GM12878 (cell line): ENCODE measurements at regions not wholly inside any gene's neighbourhood (a gene's known extent, or its start where the extent isn't known, plus 50 kb on each side); places are given as distances from the start of the nearest gene placed in this dataset.

Source experiments
- ATAC-seq: fragments of 200-7000 bp; cut with Tn5 transposase; 3 replicates; pipeline ENCODE4 v1.9.1; 2020; ENCODE audit warnings: mild to moderate bottlenecking, moderate library complexity
- BruUV-seq: library from RNA; stranded (reverse); fragments of 400-500 nt; replicated peaks from 2 replicates; lab custom pipeline; 2021; lab: Mats Ljungman, UMichigan
- CTCF ChIA-PET: fragments of 300-600 bp; sonication (Branson Sonifier 250); formaldehyde crosslinking; extraction: SDS; loops from one replicate; lab custom pipeline; 2021; ENCODE audit warnings: inconsistent platforms; lab: Yijun Ruan, JAX
- POLR2A ChIA-PET: fragments of 350-600 bp; formaldehyde crosslinking; extraction: SDS; loops from one replicate; lab custom pipeline; 2021; ENCODE audit warnings: inconsistent platforms; lab: Charles Lee
- RAD21 ChIA-PET: fragments of 300-600 bp; sonication (Branson Sonifier 250); formaldehyde crosslinking; loops from one replicate; lab custom pipeline; 2023; ENCODE audit warnings: antibody characterized with exemption; ENCODE audit not compliant: unreplicated experiment; lab: Charles Lee
- SMC1A ChIA-PET: fragments of 300-600 bp; sonication (Branson Sonifier 250); formaldehyde crosslinking; loops from one replicate; lab custom pipeline; 2023; ENCODE audit not compliant: unreplicated experiment, uncharacterized antibody; lab: Charles Lee
- DNase-seq: peaks from one replicate; pipeline ENCODE4 v3.0.0-alpha.2; 2011; ENCODE audit warnings: low read depth, low spot score
- FAIRE-seq: peaks from 3 replicates; lab custom pipeline; 2011; peaks lifted over from hg19 to GRCh38; lab: Jason Lieb, UNC
- H2AFZ ChIP-seq: 2 replicates; pipeline ENCODE4 v1.6.0; 2011; ENCODE audit warnings: low read depth, low read length, control low read depth; ENCODE audit not compliant: control insufficient read depth
- H3K27ac ChIP-seq: 2 replicates; pipeline ENCODE4 v1.5.1; 2011; ENCODE audit warnings: control low read depth; ENCODE audit not compliant: control insufficient read depth, insufficient read depth
- H3K27me3 ChIP-seq, 2 experiments: replicated peaks in 1 of 2; 2 replicates each; pipeline versions ENCODE4 v1.6.0 to v1.6.1; 2011; ENCODE audit warnings: low read length in 1 of 2; ENCODE audit not compliant: control insufficient read depth in 2 of 2, insufficient read depth in 2 of 2
- H3K36me3 ChIP-seq, 2 experiments: 2 replicates each; pipeline ENCODE4 v1.5.1; 2011; ENCODE audit warnings: low read length in 1 of 2; ENCODE audit not compliant: control insufficient read depth in 2 of 2, insufficient read depth in 2 of 2
- H3K4me1 ChIP-seq: 2 replicates; pipeline ENCODE4 v1.6.1; 2011; ENCODE audit warnings: mild to moderate bottlenecking, low read length, moderate library complexity, mixed read lengths; ENCODE audit not compliant: control insufficient read depth, insufficient read depth
- H3K4me2 ChIP-seq: 2 replicates; pipeline ENCODE4 v1.6.0; 2011; ENCODE audit warnings: control low read depth; ENCODE audit not compliant: control insufficient read depth, insufficient read depth
- H3K4me3 ChIP-seq: fragments of 200-600 bp; sonication (generic); 2 replicates; pipeline ENCODE4 v1.5.1; 2016
- H3K79me2 ChIP-seq: 2 replicates; pipeline ENCODE4 v1.6.0; 2011; ENCODE audit warnings: low read length; ENCODE audit not compliant: control insufficient read depth, insufficient read depth
- H3K9ac ChIP-seq: 2 replicates; pipeline ENCODE4 v1.8.0; 2011; ENCODE audit warnings: low read length, control low read depth, mixed read lengths; ENCODE audit not compliant: control insufficient read depth, insufficient read depth
- H3K9me3 ChIP-seq: replicated peaks from 3 replicates; pipeline ENCODE4 v1.5.1; 2011; ENCODE audit warnings: mild to moderate bottlenecking, low read length; ENCODE audit not compliant: control insufficient read depth, insufficient read depth
- H4K20me1 ChIP-seq: 2 replicates; pipeline ENCODE4 v1.6.0; 2011; ENCODE audit not compliant: control insufficient read depth, insufficient read depth
- ASH2L ChIP-seq: fragments of 300-600, 200-600 bp; sonication (generic); IDR thresholded peaks from 2 replicates; pipeline ENCODE4 v1.6.1; 2017; ENCODE audit warnings: low read depth, mild to moderate bottlenecking, borderline replicate concordance
- BACH1 ChIP-seq: fragments of 450-650 bp; IDR thresholded peaks from 2 replicates; pipeline ENCODE4 v1.6.1; 2017; ENCODE audit warnings: mild to moderate bottlenecking, borderline replicate concordance
- BHLHE40 ChIP-seq, 2 experiments: fragments of 450-650 bp in 1 of 2; IDR thresholded peaks; 2 replicates each; pipeline ENCODE4 v1.6.1; 2011 to 2017; ENCODE audit warnings: low read depth in 2 of 2, borderline replicate concordance in 1 of 2, improper control_type of control experiment in 1 of 2, low read length in 1 of 2, mild to moderate bottlenecking in 1 of 2
- CBX3 ChIP-seq: fragments of 200-600 bp; sonication (generic); IDR thresholded peaks from 2 replicates; pipeline ENCODE4 v1.6.1; 2016; ENCODE audit warnings: low read depth, borderline replicate concordance
- GATAD2B ChIP-seq: fragments of 450-650 bp; conservative IDR thresholded peaks from 2 replicates; pipeline ENCODE4 v1.6.1; 2017; ENCODE audit warnings: low read depth, mild to moderate bottlenecking, moderate library complexity
- HDGF ChIP-seq: fragments of 450-650 bp; IDR thresholded peaks from 2 replicates; pipeline ENCODE4 v1.6.1; 2016; ENCODE audit warnings: antibody characterized with exemption
- NR2C1 ChIP-seq: fragments of 450-650 bp; IDR thresholded peaks from 2 replicates; pipeline ENCODE4 v1.6.1; 2017; ENCODE audit warnings: antibody characterized with exemption, mild to moderate bottlenecking, moderate library complexity
- NRF1 ChIP-seq: conservative IDR thresholded peaks from 2 replicates; pipeline ENCODE4 v1.6.1; 2011; ENCODE audit warnings: mild to moderate bottlenecking, low read depth, low read length, improper control_type of control experiment
- PAX5 ChIP-seq: IDR thresholded peaks from 2 replicates; pipeline ENCODE4 v1.6.1; 2011; ENCODE audit warnings: low read depth, low read length, borderline replicate concordance
- SKIL ChIP-seq: fragments of 450-650 bp; IDR thresholded peaks from 2 replicates; pipeline ENCODE4 v1.6.1; 2017; ENCODE audit warnings: mild to moderate bottlenecking, low read depth, inconsistent platforms; ENCODE audit not compliant: poor library complexity, severe bottlenecking
- SMC3 ChIP-seq: IDR thresholded peaks from 2 replicates; pipeline ENCODE4 v1.6.1; 2011; ENCODE audit warnings: low read length, improper control_type of control experiment, borderline replicate concordance
- USF2 ChIP-seq: IDR thresholded peaks from 2 replicates; pipeline ENCODE4 v1.6.1; 2011; ENCODE audit warnings: low read depth, low read length, improper control_type of control experiment, borderline replicate concordance
- ZNF207 ChIP-seq: fragments of 450-650 bp; IDR thresholded peaks from 2 replicates; pipeline ENCODE4 v1.6.1; 2014; ENCODE audit warnings: antibody characterized with exemption, mild to moderate bottlenecking, borderline replicate concordance
- ZNF384 ChIP-seq: IDR thresholded peaks from 2 replicates; pipeline ENCODE4 v1.6.1; 2012; ENCODE audit warnings: low read depth, mild to moderate bottlenecking, low read length, improper control_type of control experiment, borderline replicate concordance
- WGBS: methylation state at CpG from one replicate; pipeline ENCODE4 v1.1.6; 2016; ENCODE audit warnings: low lambda C conversion rate; ENCODE audit not compliant: insufficient replicate concordance, insufficient coverage; ENCODE audit errors: missing lambda C conversion rate; 5-methylcytosine and 5-hydroxymethylcytosine counted together
- in situ Hi-C: fragments of 300-500 bp; cut with MboI; formaldehyde crosslinking; loops from 9 replicates; pipeline ENCODE4 v1.14.3; 2018; ENCODE audit warnings: mixed read lengths
- intact Hi-C: fragments of 100-400 bp; cut with micrococcal nuclease; formaldehyde crosslinking; loops from one replicate; pipeline ENCODE4 v1.14.2; 2022; ENCODE audit not compliant: unreplicated experiment

GRCh38 chr14:84751745-84752144 lies 778.2 kb upstream of the FLRT2 start:
- H3K79me2 ChIP-seq, result no peaks in the 10 kb centered on the region
- H3K4me2 ChIP-seq, result no peak overlapping the region
- DNase-seq, result no peak
- H3K4me1 ChIP-seq, result no peaks in the 10 kb centered on the region
- H3K36me3 ChIP-seq, result no peaks in the 10 kb centered on the region
- no TSS peak for BruUV-seq
- ChIA-PET RAD21 (no interaction called here), SMC1A (no interaction called here), POLR2A (no interaction called here), CTCF (no interaction called here)
- TF ChIP-seq PAX5 (no peak), NR2C1 (no peak), USF2 (no peak), SMC3 (no peak), BHLHE40 (IDR thresholded peaks at IDR 0.05; ENCODE audit: borderline replicate concordance in 1 of 2, low read depth in 2 of 2, low read length in 1 of 2) (no peak), NRF1 (no peak), GATAD2B (no peak)
- no peak overlapping the region for H3K4me3 ChIP-seq
- no peak overlapping the region for H3K27ac ChIP-seq
- H2AFZ ChIP-seq, result no peak overlapping the region
- 10% methylated on average over 3 of the region's 3 CpGs for WGBS
- FAIRE-seq, result no peak
- H3K9me3 ChIP-seq, result no peaks in the 10 kb centered on the region
- no peak for ATAC-seq
- in situ Hi-C loops, result no loop called here
- no peaks in the 10 kb centered on the region for H4K20me1 ChIP-seq
- intact Hi-C loops, result no loop called here
- H3K27me3 ChIP-seq, result no peaks in the 10 kb centered on the region
- no peak overlapping the region for H3K9ac ChIP-seq

GRCh38 chr14:84760489-84761126 lies 769.3 kb upstream of the FLRT2 start:
- ChIA-PET POLR2A (no interaction called here), SMC1A (no interaction called here), RAD21 (no interaction called here), CTCF (no interaction called here)
- no peaks in the 10 kb centered on the region for H3K36me3 ChIP-seq
- DNase-seq, result no peak
- intact Hi-C loops, result no loop called here
- H3K9ac ChIP-seq, result no peak overlapping the region
- no peak for FAIRE-seq
- H3K4me3 ChIP-seq, result no peak overlapping the region
- H3K79me2 ChIP-seq, result no peaks in the 10 kb centered on the region
- in situ Hi-C loops, result no loop called here
- no peak overlapping the region for H3K27ac ChIP-seq
- H3K4me2 ChIP-seq, result no peak overlapping the region
- H3K4me1 ChIP-seq, result no peaks in the 10 kb centered on the region
- H3K9me3 ChIP-seq, result no peaks in the 10 kb centered on the region
- no TSS peak for BruUV-seq
- 30% methylated on average over 5 of the region's 5 CpGs for WGBS
- no peak overlapping the region for H2AFZ ChIP-seq
- no peak for ATAC-seq
- no peaks in the 10 kb centered on the region for H4K20me1 ChIP-seq
- no peaks in the 10 kb centered on the region for H3K27me3 ChIP-seq
- no peak for TF ChIP-seq BACH1
- TF ChIP-seq CBX3, result no peak
- no peak for TF ChIP-seq HDGF
- TF ChIP-seq ZNF207, result no peak
- no peak for TF ChIP-seq SKIL
- TF ChIP-seq ZNF384, result no peak
- TF ChIP-seq ASH2L, result no peak
- no peak for TF ChIP-seq NR2C1
- no peak for TF ChIP-seq BHLHE40 (IDR thresholded peaks at IDR 0.05; ENCODE audit: borderline replicate concordance in 1 of 2, low read depth in 2 of 2, low read length in 1 of 2)
